HCT116 (cell line): ENCODE measurements at regions not wholly inside any gene's neighbourhood (a gene's known extent, or its start where the extent isn't known, plus 50 kb on each side); places are given as distances from the start of the nearest gene placed in this dataset.

ENCODE experiments used
- ATAC-seq: fragments of 200-7000 bp; cut with Tn5 transposase; 2 replicates; pipeline ENCODE4 v1.9.1; 2020; ENCODE audit warnings: mild to moderate bottlenecking, moderate library complexity
- BruUV-seq: library from RNA; stranded (reverse); fragments of 400-500 nt; replicated peaks from 2 replicates; lab custom pipeline; 2021; lab: Mats Ljungman, UMichigan
- CTCF ChIA-PET: fragments of 300-600 bp; sonication (Branson Sonifier 250); formaldehyde crosslinking; loops from one replicate; lab custom pipeline; 2021; ENCODE audit warnings: antibody characterized with exemption; lab: Charles Lee
- POLR2A ChIA-PET: fragments of 300-600, 350-600 bp; sonication (Branson Sonifier 250); formaldehyde crosslinking; loops from one replicate; lab custom pipeline; 2021; ENCODE audit warnings: antibody characterized with exemption; lab: Charles Lee
- RAD21 ChIA-PET, 2 experiments: fragments of 300-600 bp; sonication (Branson Sonifier 250); formaldehyde crosslinking; loops; one replicate each; lab custom pipeline; 2023; ENCODE audit warnings: low total read pairs in 2 of 2; ENCODE audit not compliant: uncharacterized antibody in 2 of 2, unreplicated experiment in 2 of 2, low non-redundant PET in 1 of 2; lab: Charles Lee
- DNase-seq: peaks from one replicate; pipeline ENCODE4 v3.0.0-alpha.2; 2010; ENCODE audit warnings: low read depth, low spot score
- H2AFZ ChIP-seq: fragments of 200-600 bp; shearing (Covaris generic), sonication (generic); 2 replicates; pipeline ENCODE4 v1.6.1; 2017; ENCODE audit warnings: low read depth, mixed run types, mixed read lengths, antibody characterized with exemption, low read length; ENCODE audit not compliant: poor library complexity, severe bottlenecking
- H3K27ac ChIP-seq: 2 replicates; pipeline ENCODE4 v1.5.1; 2012; ENCODE audit warnings: low read depth, low read length
- H3K27me3 ChIP-seq: fragments of 200-600 bp; sonication (generic); 2 replicates; pipeline ENCODE4 v1.6.1; 2016; ENCODE audit warnings: mixed run types, low read length, mixed read lengths; ENCODE audit not compliant: insufficient read depth
- H3K36me3 ChIP-seq, 2 experiments: fragments of 200-500 bp in 1 of 2; fragments of 200-600 bp in 1 of 2; sonication (Bioruptor generic) in 1 of 2; sonication (generic) in 1 of 2; 2 replicates each; pipeline versions ENCODE4 v1.5.1 to v1.6.1; 2014 to 2016; ENCODE audit warnings: low read length in 2 of 2, inconsistent platforms in 1 of 2, mixed read lengths in 1 of 2, mixed run types in 1 of 2; ENCODE audit not compliant: insufficient read depth in 2 of 2, control insufficient read depth in 1 of 2
- H3K4me1 ChIP-seq, 2 experiments: fragments of 200-600 bp in 1 of 2; sonication (generic) in 1 of 2; 2 replicates each; pipeline versions ENCODE4 v1.5.1 to v1.6.1; 2012 to 2017; ENCODE audit warnings: low read length in 2 of 2, inconsistent platforms in 1 of 2, mild to moderate bottlenecking in 1 of 2, mixed read lengths in 1 of 2, mixed run types in 1 of 2, moderate library complexity in 1 of 2; ENCODE audit not compliant: insufficient read depth in 2 of 2, control insufficient read depth in 1 of 2
- H3K4me2 ChIP-seq: fragments of 200-600 bp; sonication (generic); 2 replicates; pipeline ENCODE4 v1.6.1; 2017; ENCODE audit warnings: mixed run types, low read length, mixed read lengths
- H3K4me3 ChIP-seq, 2 experiments: fragments of 200-600 bp in 1 of 2; sonication (generic) in 1 of 2; replicated peaks in 1 of 2; 2 replicates each; pipeline ENCODE4 v1.5.1; 2011 to 2016; ENCODE audit warnings: low read length in 2 of 2, control low read depth in 1 of 2, low read depth in 1 of 2, mild to moderate bottlenecking in 1 of 2, mixed read lengths in 1 of 2, mixed run types in 1 of 2
- H3K79me2 ChIP-seq: fragments of 200-600 bp; sonication (generic); 2 replicates; pipeline ENCODE4 v1.6.1; 2017; ENCODE audit warnings: mild to moderate bottlenecking, mixed run types, low read length, moderate library complexity, mixed read lengths; ENCODE audit not compliant: insufficient read depth
- H3K9ac ChIP-seq: fragments of 200-600 bp; sonication (generic); 2 replicates; pipeline ENCODE4 v1.6.1; 2016; ENCODE audit warnings: low read length, mixed read lengths
- H3K9me2 ChIP-seq: fragments of 200-600 bp; sonication (generic), shearing (Covaris generic); 2 replicates; pipeline ENCODE4 v1.6.1; 2017; ENCODE audit warnings: mixed run types, mild to moderate bottlenecking, moderate library complexity; ENCODE audit not compliant: insufficient read depth
- H3K9me3 ChIP-seq, 2 experiments: fragments of 200-500 bp in 1 of 2; fragments of 200-600 bp in 1 of 2; sonication (Bioruptor generic) in 1 of 2; sonication (generic) in 1 of 2; 2 replicates each; pipeline ENCODE4 v1.6.1; 2014 to 2017; ENCODE audit warnings: low read length in 2 of 2, mixed read lengths in 2 of 2, inconsistent platforms in 1 of 2, low read depth in 1 of 2, mild to moderate bottlenecking in 1 of 2, mixed run types in 1 of 2, moderate library complexity in 1 of 2; ENCODE audit not compliant: control insufficient read depth in 1 of 2, insufficient read depth in 1 of 2
- H4K20me1 ChIP-seq: fragments of 200-600 bp; sonication (generic), shearing (Covaris generic); 2 replicates; pipeline ENCODE4 v1.6.1; 2017; ENCODE audit warnings: mixed run types, mild to moderate bottlenecking, moderate library complexity; ENCODE audit not compliant: insufficient read depth
- CBX3 ChIP-seq: IDR thresholded peaks from 2 replicates; pipeline ENCODE4 v1.6.1; 2012; ENCODE audit warnings: low read depth
- CEBPB ChIP-seq: IDR thresholded peaks from 2 replicates; pipeline ENCODE4 v1.6.1; 2012; ENCODE audit warnings: low read depth
- CTCF ChIP-seq, 3 experiments: fragments of 200-600 bp in 1 of 3; sonication (generic) in 1 of 3; IDR thresholded peaks in 2 of 3; conservative IDR thresholded peaks in 1 of 3; 2 replicates each; pipeline ENCODE4 v1.5.1; 2012 to 2017; ENCODE audit warnings: low read depth in 2 of 3, low read length in 2 of 3, antibody characterized with exemption in 1 of 3, borderline replicate concordance in 1 of 3, control low read depth in 1 of 3, mild to moderate bottlenecking in 1 of 3, mixed read lengths in 1 of 3, mixed run types in 1 of 3, moderate library complexity in 1 of 3; ENCODE audit not compliant: insufficient read depth in 1 of 3
- ELF1 ChIP-seq: IDR thresholded peaks from 2 replicates; pipeline ENCODE4 v1.6.1; 2012; ENCODE audit warnings: low read depth, borderline replicate concordance
- EZH2 ChIP-seq: fragments of 200-600 bp; sonication (generic); IDR thresholded peaks from 2 replicates; pipeline ENCODE4 v1.6.1; 2017; ENCODE audit warnings: antibody characterized with exemption, mixed run types
- EZH2phosphoT487 ChIP-seq: fragments of 200-600 bp; IDR thresholded peaks from 2 replicates; pipeline ENCODE4 v1.6.1; 2018; ENCODE audit warnings: antibody characterized with exemption, borderline replicate concordance
- FOSL1 ChIP-seq: IDR thresholded peaks from 2 replicates; pipeline ENCODE4 v1.6.1; 2012; ENCODE audit warnings: low read depth
- JUND ChIP-seq: IDR thresholded peaks from 2 replicates; pipeline ENCODE4 v1.6.1; 2012
- MAX ChIP-seq: IDR thresholded peaks from 2 replicates; pipeline ENCODE4 v1.6.1; 2012
- POLR2A ChIP-seq: IDR thresholded peaks from 2 replicates; pipeline ENCODE4 v1.7.0; 2011; ENCODE audit warnings: borderline replicate concordance; ENCODE audit not compliant: insufficient read depth, insufficient read length; ENCODE audit errors: extremely low read depth
- POLR2AphosphoS5 ChIP-seq: IDR thresholded peaks from 2 replicates; pipeline ENCODE4 v1.6.1; 2011; ENCODE audit warnings: mild to moderate bottlenecking, low read depth, low read length, moderate library complexity
- RAD21 ChIP-seq: IDR thresholded peaks from 2 replicates; pipeline ENCODE4 v1.6.1; 2012; ENCODE audit warnings: low read depth, mild to moderate bottlenecking
- SIN3A ChIP-seq: IDR thresholded peaks from 2 replicates; pipeline ENCODE4 v1.6.1; 2012; ENCODE audit warnings: low read depth
- SRF ChIP-seq: IDR thresholded peaks from 2 replicates; pipeline ENCODE4 v1.6.1; 2012; ENCODE audit warnings: low read depth
- TCF7L2 ChIP-seq: IDR thresholded peaks from 2 replicates; pipeline ENCODE4 v1.7.0; 2011; ENCODE audit warnings: borderline replicate concordance, inconsistent platforms; ENCODE audit not compliant: insufficient read depth, insufficient read length; ENCODE audit errors: extremely low read depth
- YY1 ChIP-seq: IDR thresholded peaks from 2 replicates; pipeline ENCODE4 v1.6.1; 2011; ENCODE audit warnings: low read length, low read depth, moderate library complexity, mild to moderate bottlenecking; ENCODE audit not compliant: insufficient replicate concordance; ENCODE audit errors: extremely low read depth
- ZFX ChIP-seq: fragments of 450-650 bp; IDR thresholded peaks from 2 replicates; pipeline ENCODE4 v1.6.1; 2017
- ZNF274 ChIP-seq: fragments of 200-500 bp; sonication (Bioruptor generic); IDR thresholded peaks from 2 replicates; pipeline ENCODE4 v1.6.1; 2014; ENCODE audit warnings: mild to moderate bottlenecking, low read depth, low read length, inconsistent platforms
- intact Hi-C: fragments of 100-400 bp; cut with micrococcal nuclease; formaldehyde crosslinking; loops from 2 replicates; pipeline ENCODE4 v1.10.0; 2022

- Histone ChIP-seq H3K9ac (no peak overlapping the region), H3K36me3 (no peaks in the 10 kb centered on the region), H3K9me3 (no peaks in the 10 kb centered on the region), H3K27me3 (no peaks in the 10 kb centered on the region), H3K27ac (no peak overlapping the region), H3K9me2 (no peaks in the 10 kb centered on the region), H3K4me1 (peaks cover 0 to 8% of the 10 kb centered on the region in 2 experiments; a peak in 1 of 4 replicates), H3K4me3 (no peak overlapping the region), H2AFZ (no peak overlapping the region), H3K4me2 (no peak overlapping the region), H4K20me1 (no peaks in the 10 kb centered on the region), H3K79me2 (no peaks in the 10 kb centered on the region)
- POLR2A ChIA-PET = no interaction called here
- TF ChIP-seq SRF (no peak), EZH2 (no peak), POLR2A (no peak), JUND (no peak), FOSL1 (no peak), POLR2AphosphoS5 (no peak), EZH2phosphoT487 (no peak), CBX3 (no peak), ZFX (no peak), YY1 (no peak), TCF7L2 (no peak), ELF1 (no peak), ZNF274 (no peak), MAX (no peak), CTCF (IDR thresholded peaks at IDR 0.05 in 2 of 3, conservative IDR thresholded peaks at IDR 0.05 in 1 of 3; ENCODE audit: borderline replicate concordance in 1 of 3, insufficient read depth in 1 of 3, low read depth in 2 of 3, low read length in 2 of 3) (no peak), CEBPB (no peak), SIN3A (no peak), RAD21 (no peak)
- BruUV-seq = no TSS peak
- no peak for ATAC-seq
- CTCF ChIA-PET = interaction anchor here (1.6 kb wide), 1 partner anchor 48 kb away, joined by 5 read pairs; no protein-coding TSS in a partner anchor
- no peak for DNase-seq
- intact Hi-C loops = no loop called here
- RAD21 ChIA-PET = no interaction called here
Observed at GRCh38 chr15:89406218-89406939, 71.8 kb upstream of the POLG start.
